ENCODE measurements at regions not wholly inside any gene's neighbourhood (a gene's known extent, or its start where the extent isn't known, plus 50 kb on each side); places are given as distances from the start of the nearest gene placed in this dataset.

DNA sequence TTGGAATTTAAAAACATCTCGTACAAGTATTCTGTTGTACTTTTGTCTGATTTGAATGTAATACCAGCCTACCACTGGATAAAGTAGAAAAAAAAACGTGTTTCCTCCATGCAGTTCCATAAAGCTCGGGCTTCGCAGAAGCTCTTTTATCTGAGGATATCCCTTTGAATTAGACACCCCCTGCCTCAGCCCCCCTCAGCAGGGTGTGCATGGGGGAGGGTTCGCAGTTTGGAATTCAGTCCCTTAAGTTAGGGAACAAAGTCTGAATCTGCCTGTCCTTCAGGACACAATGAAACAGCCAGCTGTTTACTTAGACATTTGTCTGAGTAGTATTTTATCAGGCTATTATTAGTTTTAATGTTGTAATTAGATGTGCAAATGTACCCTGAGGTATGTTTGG lies 234.0 kb upstream of the CAND1 start:
- Histone ChIP-seq H3K4me1 (no peaks in the 10 kb centered on the region), H3K36me3 (no peaks in the 10 kb centered on the region), H3K9ac (no peak overlapping the region), H3K4me3 (no peak overlapping the region), H3K27me3 (no peaks in the 10 kb centered on the region), H3K27ac (no peak overlapping the region), H4K20me1 (peaks cover 0 to 16% (median 0%) of the 10 kb centered on the region in 11 experiments; a peak in 3 of 22 replicates), H3K4me2 (no peak overlapping the region), H3K9me3 (replicated peaks in 1 of 11) (peaks cover 0 to 15% (median 11%) of the 10 kb centered on the region in 11 experiments; a peak in 11 of 22 replicates)
- TF ChIP-seq Cebpa-rat (IDR thresholded peaks at IDR 0.05) = no peak

DNA sequence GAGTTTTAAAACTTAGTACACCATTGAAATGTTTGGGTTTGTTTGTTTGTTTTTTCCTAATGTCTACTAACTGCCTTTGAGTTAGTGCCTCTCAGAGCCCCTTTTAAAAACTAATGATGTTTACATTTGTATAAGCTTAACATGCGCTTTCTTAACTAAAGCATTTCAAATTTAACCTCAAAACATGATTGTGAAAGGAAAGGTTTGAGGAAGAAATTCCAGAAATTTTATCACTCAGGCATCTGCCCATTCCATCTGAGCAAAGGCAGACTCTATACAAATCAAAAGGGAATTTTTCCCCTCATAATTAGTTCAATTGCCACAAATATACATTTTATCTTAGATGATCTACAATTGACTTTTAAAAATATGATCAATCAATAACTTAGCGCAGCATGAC lies 230.7 kb upstream of the CAND1 start:
- TF ChIP-seq Cebpa-rat (IDR thresholded peaks at IDR 0.05) = no peak
- H3K27me3 ChIP-seq = no peaks in the 10 kb centered on the region
- H3K4me2 ChIP-seq = no peak overlapping the region
- no peaks in the 10 kb centered on the region for H3K36me3 ChIP-seq
- no peak overlapping the region for H3K27ac ChIP-seq
- peaks cover 0 to 9% (median 7%) of the 10 kb centered on the region in 11 experiments; a peak in 11 of 22 replicates for H3K9me3 ChIP-seq (replicated peaks in 1 of 11)
- H3K9ac ChIP-seq = no peak overlapping the region
- H3K4me1 ChIP-seq = no peaks in the 10 kb centered on the region
- peaks cover 0 to 34% (median 0%) of the 10 kb centered on the region in 11 experiments; a peak in 5 of 22 replicates for H4K20me1 ChIP-seq
- H3K4me3 ChIP-seq = no peak overlapping the region

DNA sequence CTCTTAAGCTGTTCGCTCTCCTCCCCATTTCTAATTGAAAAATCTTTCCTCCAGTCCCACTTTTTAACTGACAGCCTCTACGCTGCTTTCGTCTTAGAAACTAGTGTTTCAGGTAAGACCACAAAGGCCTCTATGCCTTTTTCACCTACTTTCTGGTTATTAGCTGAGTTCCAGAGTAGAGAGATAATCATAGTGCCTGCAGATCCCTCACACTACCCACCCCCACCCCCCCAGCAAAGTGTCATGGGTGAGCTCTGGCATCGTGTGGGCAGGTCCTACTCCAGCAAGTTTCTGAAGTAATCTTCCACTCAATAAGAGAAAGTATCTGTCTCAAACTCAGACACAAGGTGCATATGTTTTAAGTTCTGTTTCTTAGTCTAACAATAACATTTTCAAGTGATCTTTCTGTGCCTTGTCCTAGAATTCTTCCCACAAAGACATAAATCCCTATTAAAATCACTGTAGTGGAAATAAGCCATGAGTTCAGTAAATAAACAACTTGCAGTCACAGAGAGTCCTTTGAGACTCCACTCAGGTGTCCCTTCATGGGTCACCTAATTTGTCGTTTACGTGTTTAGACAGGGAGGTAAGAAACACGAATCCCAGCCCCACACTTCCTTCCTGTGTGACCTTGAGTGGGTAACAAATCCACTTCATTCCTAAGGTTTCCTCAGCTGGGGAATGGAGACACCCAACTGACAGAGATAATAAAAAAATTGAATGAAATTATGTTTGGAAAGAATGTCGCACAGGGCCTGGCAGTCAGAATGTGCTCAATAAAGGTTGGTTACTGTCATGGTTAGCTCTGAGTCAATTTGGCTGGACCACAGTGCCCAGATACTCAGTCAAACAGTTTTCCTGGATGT lies 228.9 kb upstream of the CAND1 start:
- Histone ChIP-seq H3K36me3 (no peaks in the 10 kb centered on the region), H4K20me1 (peaks cover 0 to 33% (median 0%) of the 10 kb centered on the region in 11 experiments; a peak in 5 of 22 replicates), H3K9ac (no peak overlapping the region), H3K27ac (no peak overlapping the region), H3K27me3 (no peaks in the 10 kb centered on the region), H3K9me3 (replicated peaks in 1 of 11) (no peaks in the 10 kb centered on the region), H3K4me2 (no peak overlapping the region), H3K4me1 (no peaks in the 10 kb centered on the region), H3K4me3 (no peak overlapping the region)
- no peak for TF ChIP-seq Cebpa-rat (IDR thresholded peaks at IDR 0.05)

DNA sequence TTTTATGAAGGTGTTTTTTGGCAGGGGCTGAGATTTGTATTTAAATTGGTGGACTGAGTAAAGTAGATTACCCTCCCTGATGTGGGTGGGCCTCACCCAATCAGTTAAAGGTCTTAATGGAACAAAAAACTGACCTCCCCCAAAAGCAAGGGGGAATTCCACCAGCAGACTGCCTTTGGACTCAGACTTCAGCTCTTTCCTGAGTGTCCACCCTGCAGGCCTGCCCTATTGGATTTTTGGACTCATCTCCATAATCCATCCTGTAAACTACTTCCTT lies 228.4 kb upstream of the CAND1 start:
- no peak overlapping the region for H3K27ac ChIP-seq
- H3K4me3 ChIP-seq = no peak overlapping the region
- TF ChIP-seq Cebpa-rat (IDR thresholded peaks at IDR 0.05) = no peak
- no peaks in the 10 kb centered on the region for H3K9me3 ChIP-seq (replicated peaks in 1 of 11)
- peaks cover 0 to 38% (median 0%) of the 10 kb centered on the region in 11 experiments; a peak in 5 of 22 replicates for H4K20me1 ChIP-seq
- H3K9ac ChIP-seq = no peak overlapping the region
- H3K27me3 ChIP-seq = no peaks in the 10 kb centered on the region
- no peak overlapping the region for H3K4me2 ChIP-seq
- no peaks in the 10 kb centered on the region for H3K36me3 ChIP-seq
- no peaks in the 10 kb centered on the region for H3K4me1 ChIP-seq

DNA sequence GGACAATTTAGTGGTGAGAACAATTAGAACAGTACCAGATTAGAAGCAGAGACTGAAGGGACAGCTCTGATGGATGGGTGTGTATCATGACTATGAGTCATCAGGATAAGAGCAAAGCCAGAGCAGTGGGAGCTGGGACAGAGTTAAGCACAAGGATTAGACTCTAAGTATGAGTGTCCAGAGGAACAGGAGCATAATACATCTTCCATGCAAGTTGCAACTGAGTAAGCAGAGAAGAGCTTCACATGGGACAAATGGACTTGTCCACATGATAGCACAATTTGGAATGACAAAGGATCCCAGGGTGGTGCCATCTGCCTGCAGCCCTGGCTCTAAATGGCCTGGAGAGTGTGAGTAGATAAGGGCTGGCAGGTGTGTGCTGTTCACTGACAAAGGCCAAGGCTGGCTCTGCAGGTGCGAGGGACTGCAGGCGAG lies 226.4 kb upstream of the CAND1 start:
- Histone ChIP-seq H3K27me3 (no peaks in the 10 kb centered on the region), H3K4me3 (no peak overlapping the region), H3K4me2 (no peak overlapping the region), H3K27ac (no peak overlapping the region), H3K4me1 (no peaks in the 10 kb centered on the region), H3K9ac (no peak overlapping the region), H4K20me1 (peaks cover 0 to 43% (median 0%) of the 10 kb centered on the region in 11 experiments; a peak in 6 of 22 replicates), H3K9me3 (replicated peaks in 1 of 11) (no peaks in the 10 kb centered on the region), H3K36me3 (no peaks in the 10 kb centered on the region)
- no peak for TF ChIP-seq Cebpa-rat (IDR thresholded peaks at IDR 0.05)

DNA sequence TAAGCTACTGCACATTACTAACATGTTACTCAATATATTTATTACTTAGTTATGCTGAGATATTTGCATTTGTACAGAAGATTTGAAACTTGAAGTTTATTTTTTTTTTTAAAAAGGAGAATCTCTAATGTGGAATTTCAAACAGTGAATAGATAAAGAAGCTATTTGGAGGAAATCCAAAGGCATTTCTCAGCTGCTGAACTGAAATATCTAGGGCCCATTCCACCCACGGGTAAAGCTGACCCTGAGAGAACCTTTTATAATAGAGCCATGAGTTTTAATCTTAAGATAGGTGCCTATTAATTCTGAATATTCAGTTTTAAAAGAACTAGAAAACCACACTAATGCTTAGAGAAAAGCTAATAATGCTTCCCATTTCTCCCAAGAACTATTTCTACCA lies 225.4 kb upstream of the CAND1 start:
- Histone ChIP-seq H3K9ac (no peak overlapping the region), H3K36me3 (no peaks in the 10 kb centered on the region), H3K27ac (no peak overlapping the region), H3K4me2 (no peak overlapping the region), H3K9me3 (replicated peaks in 1 of 11) (0 out of 22 replicates have a peak, but pooled peaks cover 0 to under 1% (median 0%) of the 10 kb centered on the region in 11 experiments), H3K4me1 (0 out of 20 replicates have a peak, but pooled peaks cover 0 to 2% (median 0%) of the 10 kb centered on the region in 10 experiments), H4K20me1 (peaks cover 0 to 48% (median 0%) of the 10 kb centered on the region in 11 experiments; a peak in 6 of 22 replicates), H3K27me3 (no peaks in the 10 kb centered on the region), H3K4me3 (no peak overlapping the region)
- no peak for TF ChIP-seq Cebpa-rat (IDR thresholded peaks at IDR 0.05)

DNA sequence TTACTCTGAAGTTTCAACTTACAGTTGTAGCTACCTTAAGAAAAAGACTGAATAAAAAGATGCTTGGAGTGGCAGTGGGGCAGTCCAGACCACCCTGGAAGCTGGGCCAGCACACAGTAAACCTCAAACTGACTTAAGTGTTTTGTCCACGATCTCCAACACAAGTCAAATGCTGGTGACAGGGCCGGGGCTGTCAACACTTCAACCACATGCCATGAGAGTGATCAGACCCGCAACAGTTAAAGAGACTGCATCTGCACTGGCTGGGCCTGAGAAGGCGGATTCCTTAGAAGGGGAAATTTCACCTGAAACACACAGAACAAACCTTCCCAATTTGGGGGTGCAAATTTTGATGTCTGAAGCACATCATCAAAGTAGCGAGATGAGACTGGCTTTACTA lies 223.5 kb upstream of the CAND1 start:
- Histone ChIP-seq H3K4me3 (no peak overlapping the region), H3K36me3 (no peaks in the 10 kb centered on the region), H3K27me3 (no peaks in the 10 kb centered on the region), H3K4me2 (no peak overlapping the region), H3K27ac (no peak overlapping the region), H3K9me3 (replicated peaks in 1 of 11) (peaks cover 0 to 9% (median 4%) of the 10 kb centered on the region in 11 experiments; a peak in 8 of 22 replicates), H4K20me1 (peaks cover 0 to 45% (median 0%) of the 10 kb centered on the region in 11 experiments; a peak in 6 of 22 replicates), H3K9ac (no peak overlapping the region), H3K4me1 (0 out of 20 replicates have a peak, but pooled peaks cover 0 to 2% (median 0%) of the 10 kb centered on the region in 10 experiments)
- no peak for TF ChIP-seq Cebpa-rat (IDR thresholded peaks at IDR 0.05)

DNA sequence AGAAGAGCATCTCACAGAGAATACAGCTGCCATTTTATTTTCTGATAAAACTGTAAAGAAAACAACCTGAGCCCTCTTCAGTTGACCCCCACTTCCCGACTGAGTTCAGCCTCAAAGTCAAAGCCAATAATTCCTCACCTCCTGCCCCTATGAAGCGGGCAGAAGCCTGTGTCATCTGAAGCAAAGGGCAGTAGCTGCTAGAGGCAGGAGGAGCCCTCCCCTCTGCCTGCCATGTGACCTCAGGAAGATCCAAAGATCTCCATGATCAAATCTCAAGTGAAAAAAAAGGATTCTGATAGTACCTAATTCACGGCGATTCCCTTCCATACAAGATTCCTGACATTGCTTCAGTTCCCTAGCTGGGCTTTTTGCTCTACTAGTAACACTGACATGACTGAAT lies 223.1 kb upstream of the CAND1 start:
- Histone ChIP-seq H3K9me3 (replicated peaks in 1 of 11) (peaks cover 0 to 9% (median 4%) of the 10 kb centered on the region in 11 experiments; a peak in 8 of 22 replicates), H3K4me3 (no peak overlapping the region), H3K9ac (no peak overlapping the region), H3K27me3 (no peaks in the 10 kb centered on the region), H3K4me2 (no peak overlapping the region), H4K20me1 (peaks cover 0 to 46% (median 0%) of the 10 kb centered on the region in 11 experiments; a peak in 6 of 22 replicates), H3K36me3 (no peaks in the 10 kb centered on the region), H3K4me1 (0 out of 20 replicates have a peak, but pooled peaks cover 0 to 2% (median 0%) of the 10 kb centered on the region in 10 experiments), H3K27ac (no peak overlapping the region)
- TF ChIP-seq Cebpa-rat (IDR thresholded peaks at IDR 0.05) = no peak

DNA sequence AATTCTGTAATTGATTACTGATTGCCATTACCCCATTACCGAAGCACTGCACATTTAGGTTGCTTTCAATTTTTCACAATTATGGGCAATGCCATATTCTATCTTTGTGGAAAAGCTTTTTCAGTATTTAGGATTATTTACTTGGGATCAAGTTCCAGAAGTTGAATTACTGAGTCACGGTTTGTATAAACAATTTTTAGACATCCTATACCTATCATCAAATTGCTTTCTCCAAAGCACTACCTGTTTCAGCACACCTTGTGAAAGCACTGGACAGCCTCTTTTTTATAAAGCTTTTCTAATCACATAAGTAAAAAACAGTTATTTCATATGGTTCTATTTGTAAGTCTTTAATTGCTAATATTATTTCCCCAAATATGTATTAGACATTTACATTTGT lies 221.5 kb upstream of the CAND1 start:
- no peak for TF ChIP-seq Cebpa-rat (IDR thresholded peaks at IDR 0.05)
- H3K4me2 ChIP-seq = no peak overlapping the region

More for the DNA sequence above, 221.5 kb upstream of the CAND1 start:
- no peaks in the 10 kb centered on the region for H3K27me3 ChIP-seq
- H3K36me3 ChIP-seq = no peaks in the 10 kb centered on the region; a peak in 1 of 22 replicates
- peaks cover 0 to 9% (median 4%) of the 10 kb centered on the region in 11 experiments; a peak in 8 of 22 replicates for H3K9me3 ChIP-seq (replicated peaks in 1 of 11)
- 0 out of 20 replicates have a peak, but pooled peaks cover 0 to 2% (median 0%) of the 10 kb centered on the region in 10 experiments for H3K4me1 ChIP-seq
- H4K20me1 ChIP-seq = peaks cover 0 to 36% (median 0%) of the 10 kb centered on the region in 11 experiments; a peak in 6 of 22 replicates
- no peak overlapping the region for H3K27ac ChIP-seq
- H3K9ac ChIP-seq = no peak overlapping the region
- no peak overlapping the region for H3K4me3 ChIP-seq
